H1 (cell line): ENCODE measurements at regions not wholly inside any gene's neighbourhood (a gene's known extent, or its start where the extent isn't known, plus 50 kb on each side); places are given as distances from the start of the nearest gene placed in this dataset.
"Not testable (repeated sequence)": the region's sequence is repeated elsewhere in the genome, so short reads cannot be mapped to it uniquely, and the experiment has no call there.

Source experiments
- CTCF ChIA-PET: fragments of 300-600 bp; sonication (Branson Sonifier 250); formaldehyde crosslinking; loops from one replicate; lab custom pipeline; 2021; ENCODE audit not compliant: partially characterized antibody; lab: Charles Lee
- POLR2A ChIA-PET: fragments of 300-600 bp; sonication (Branson Sonifier 250); formaldehyde crosslinking; loops from one replicate; lab custom pipeline; 2021; ENCODE audit warnings: inconsistent platforms; ENCODE audit not compliant: partially characterized antibody; lab: Charles Lee
- DNase-seq, 2 experiments: peaks; one replicate each; pipeline versions ENCODE4 v3.0.0 to v3.0.0-alpha.2; 2010 to 2022; ENCODE audit warnings: low spot score in 2 of 2, low read depth in 1 of 2, mixed read lengths in 1 of 2
- FAIRE-seq: peaks from 2 replicates; lab custom pipeline; 2011; peaks lifted over from hg19 to GRCh38; lab: Jason Lieb, UNC
- H2AFZ ChIP-seq: 2 replicates; pipeline ENCODE4 v1.8.1; 2012; ENCODE audit warnings: low read length, inconsistent platforms
- H2AK5ac ChIP-seq: 2 replicates; pipeline ENCODE4 v1.6.1; 2013; ENCODE audit warnings: low read depth, low read length
- H2BK120ac ChIP-seq: replicated peaks from 2 replicates; pipeline ENCODE3; 2013; ENCODE audit warnings: low read depth, low read length, inconsistent platforms
- H2BK12ac ChIP-seq: 2 replicates; pipeline ENCODE4 v1.6.1; 2013; ENCODE audit warnings: low read depth, low read length
- H2BK15ac ChIP-seq: 2 replicates; pipeline ENCODE4 v1.6.1; 2013; ENCODE audit warnings: low read length
- H2BK20ac ChIP-seq: 2 replicates; pipeline ENCODE4 v1.6.1; 2013; ENCODE audit warnings: low read length
- H2BK5ac ChIP-seq: 2 replicates; pipeline ENCODE4 v1.6.1; 2013; ENCODE audit warnings: low read depth, low read length
- H3K14ac ChIP-seq: 2 replicates; pipeline ENCODE4 v1.6.1; 2013; ENCODE audit warnings: inconsistent platforms; ENCODE audit not compliant: insufficient read length
- H3K18ac ChIP-seq: 2 replicates; pipeline ENCODE4 v1.6.1; 2013; ENCODE audit warnings: low read length; ENCODE audit errors: extremely low read depth
- H3K23ac ChIP-seq: 2 replicates; pipeline ENCODE4 v1.6.1; 2013; ENCODE audit warnings: inconsistent platforms; ENCODE audit not compliant: insufficient read length
- H3K23me2 ChIP-seq: 2 replicates; pipeline ENCODE4 v1.6.1; 2013; ENCODE audit warnings: low read depth, low read length
- H3K27ac ChIP-seq: 2 replicates; pipeline ENCODE4 v1.6.1; 2011; ENCODE audit warnings: low read depth, low read length, inconsistent platforms
- H3K27me3 ChIP-seq, 4 experiments: replicated peaks in 1 of 4; 1 replicate in 1 of 4; 2 replicates in 3 of 4; pipeline versions ENCODE4 v1.6.1 to v1.8.1; 2011 to 2013; ENCODE audit warnings: low read length in 3 of 4, mild to moderate bottlenecking in 3 of 4, inconsistent platforms in 2 of 4, mixed read lengths in 2 of 4, moderate library complexity in 1 of 4; ENCODE audit not compliant: control insufficient read depth in 3 of 4, insufficient read depth in 3 of 4; ENCODE audit errors: extremely low read depth in 1 of 4
- H3K36me3 ChIP-seq, 4 experiments: 2 replicates each; pipeline versions ENCODE4 v1.6.1 to v1.8.1; 2011 to 2013; ENCODE audit warnings: mild to moderate bottlenecking in 4 of 4, low read length in 3 of 4, moderate library complexity in 2 of 4, control low read depth in 1 of 4, inconsistent platforms in 1 of 4; ENCODE audit not compliant: insufficient read depth in 4 of 4, control insufficient read depth in 2 of 4
- H3K4ac ChIP-seq: replicated peaks from 2 replicates; pipeline ENCODE3; 2013; ENCODE audit warnings: low read length, low read depth, mixed read lengths, inconsistent platforms; ENCODE audit not compliant: insufficient read length
- H3K4me1 ChIP-seq, 4 experiments: replicated peaks in 1 of 4; 1 replicate in 1 of 4; 2 replicates in 3 of 4; pipeline versions ENCODE4 v1.6.1 to v1.8.1; 2011 to 2013; ENCODE audit warnings: low read length in 3 of 4, inconsistent platforms in 2 of 4, mixed read lengths in 1 of 4; ENCODE audit not compliant: insufficient read depth in 4 of 4, control insufficient read depth in 3 of 4
- H3K4me2 ChIP-seq, 2 experiments: 2 replicates each; pipeline versions ENCODE4 v1.6.1 to v1.8.1; 2011 to 2013; ENCODE audit warnings: low read depth in 2 of 2, low read length in 2 of 2, control low read depth in 1 of 2, inconsistent platforms in 1 of 2, mild to moderate bottlenecking in 1 of 2; ENCODE audit not compliant: insufficient read depth in 1 of 2
- H3K4me3 ChIP-seq, 4 experiments: fragments of 200-600, 300-600 bp in 1 of 4; sonication (generic), shearing (Covaris generic), sonication (Bioruptor Twin) in 1 of 4; 2 replicates each; pipeline versions ENCODE4 v1.5.1 to v1.8.1; 2011 to 2016; ENCODE audit warnings: low read length in 4 of 4, low read depth in 3 of 4, control low read depth in 2 of 4, inconsistent platforms in 2 of 4, mild to moderate bottlenecking in 2 of 4, mixed read lengths in 1 of 4, moderate library complexity in 1 of 4; ENCODE audit not compliant: insufficient read depth in 2 of 4; ENCODE audit errors: extremely low read depth in 1 of 4
- H3K56ac ChIP-seq: replicated peaks from 2 replicates; pipeline ENCODE3; 2013; ENCODE audit warnings: low read depth, mild to moderate bottlenecking, mixed read lengths, low read length, inconsistent platforms; ENCODE audit not compliant: insufficient read length
- H3K79me1 ChIP-seq: 2 replicates; pipeline ENCODE4 v1.6.1; 2013; ENCODE audit warnings: low read depth, low read length, control low read depth
- H3K79me2 ChIP-seq, 2 experiments: 2 replicates each; pipeline versions ENCODE4 v1.6.1 to v1.8.1; 2012 to 2013; ENCODE audit warnings: low read length in 2 of 2, mild to moderate bottlenecking in 2 of 2, inconsistent platforms in 1 of 2; ENCODE audit not compliant: insufficient read depth in 2 of 2, control insufficient read depth in 1 of 2
- H3K9ac ChIP-seq, 4 experiments: replicated peaks in 1 of 4; 1 replicate in 1 of 4; 2 replicates in 3 of 4; pipeline versions ENCODE4 v1.6.1 to v1.8.1; 2011 to 2013; ENCODE audit warnings: low read depth in 3 of 4, low read length in 3 of 4, control low read depth in 2 of 4, mild to moderate bottlenecking in 2 of 4, moderate library complexity in 2 of 4, inconsistent platforms in 1 of 4; ENCODE audit errors: extremely low read depth in 1 of 4
- H3K9me3 ChIP-seq, 2 experiments: 2 replicates each; pipeline versions ENCODE4 v1.6.1 to v1.8.1; 2012 to 2013; ENCODE audit warnings: mild to moderate bottlenecking in 2 of 2, moderate library complexity in 2 of 2, control low read depth in 1 of 2, inconsistent platforms in 1 of 2, low read depth in 1 of 2, low read length in 1 of 2, mixed read lengths in 1 of 2; ENCODE audit not compliant: insufficient read depth in 2 of 2
- H4K20me1 ChIP-seq, 2 experiments: replicated peaks in 1 of 2; 2 replicates each; pipeline versions ENCODE3 to v1.8.1; 2011 to 2013; ENCODE audit warnings: inconsistent platforms in 2 of 2, low read length in 2 of 2, mild to moderate bottlenecking in 1 of 2; ENCODE audit not compliant: insufficient read depth in 2 of 2, control insufficient read depth in 1 of 2
- H4K5ac ChIP-seq: 2 replicates; pipeline ENCODE4 v1.6.1; 2013; ENCODE audit warnings: low read length, low read depth, mixed read lengths, inconsistent platforms; ENCODE audit not compliant: insufficient read length
- H4K8ac ChIP-seq: 2 replicates; pipeline ENCODE4 v1.8.0; 2013; ENCODE audit warnings: mild to moderate bottlenecking, moderate library complexity, low read length, inconsistent platforms; ENCODE audit not compliant: insufficient read depth; ENCODE audit errors: extremely low read depth
- H4K91ac ChIP-seq: replicated peaks from 2 replicates; pipeline ENCODE3; 2013; ENCODE audit warnings: low read length, mixed read lengths, inconsistent platforms; ENCODE audit not compliant: insufficient read length
- WGBS, 2 experiments: shearing (Covaris generic) in 1 of 2; methylation state at CpG; one replicate each; pipeline versions ENCODE4 v1.1.6 to v1.1.7; 2013 to 2015; ENCODE audit warnings: low lambda C conversion rate in 2 of 2, mixed read lengths in 2 of 2, inconsistent platforms in 1 of 2, low coverage in 1 of 2, missing lambda C conversion rate in 1 of 2; ENCODE audit not compliant: insufficient replicate concordance in 2 of 2, insufficient coverage in 1 of 2, insufficient read length in 1 of 2; ENCODE audit errors: extremely low coverage in 1 of 2, missing lambda C conversion rate in 1 of 2; 5-methylcytosine and 5-hydroxymethylcytosine counted together

DNA sequence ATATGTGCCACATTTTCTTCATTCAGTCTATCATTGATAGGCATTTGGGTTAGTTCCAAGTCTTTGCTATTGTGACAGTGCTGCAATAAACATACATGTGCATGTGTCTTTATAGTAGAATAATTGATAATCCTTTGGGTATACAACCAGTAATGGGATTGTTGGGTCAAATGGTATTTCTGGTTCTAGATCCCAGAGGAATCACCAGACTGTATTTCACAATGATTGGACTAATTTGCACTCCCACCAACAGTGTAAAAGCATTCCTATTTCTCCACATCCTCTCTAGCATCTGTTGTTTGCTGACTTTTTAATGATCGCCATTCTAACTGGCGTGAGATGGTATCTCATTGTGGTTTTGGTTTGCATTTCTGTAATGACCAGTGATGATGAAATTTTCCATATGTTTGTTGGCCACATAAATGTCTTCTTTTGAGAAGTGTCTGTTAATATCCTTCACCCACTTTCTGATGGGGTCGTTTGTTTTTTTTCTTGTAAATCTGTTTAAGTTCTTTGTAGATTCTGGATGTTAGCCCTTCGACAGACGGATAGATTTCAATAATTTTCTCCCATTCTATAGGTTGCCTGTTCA, 801.3 kb upstream of the ADAMTS5 start:
- H3K4me2 ChIP-seq, H3K4me1 ChIP-seq, H2BK5ac ChIP-seq, H3K27me3 ChIP-seq, H2BK15ac ChIP-seq, H3K56ac ChIP-seq, H2BK12ac ChIP-seq, H3K79me2 ChIP-seq, H3K14ac ChIP-seq, H3K23me2 ChIP-seq, H3K9me3 ChIP-seq, H4K5ac ChIP-seq, H4K20me1 ChIP-seq, H3K79me1 ChIP-seq, H3K27ac ChIP-seq, DNase-seq, POLR2A ChIA-PET, FAIRE-seq, H4K8ac ChIP-seq, H2BK120ac ChIP-seq, CTCF ChIA-PET, H3K4me3 ChIP-seq, H4K91ac ChIP-seq, H2AFZ ChIP-seq, H3K9ac ChIP-seq, H3K4ac ChIP-seq, H2AK5ac ChIP-seq, H2BK20ac ChIP-seq, H3K36me3 ChIP-seq, H3K18ac ChIP-seq, H3K23ac ChIP-seq: not testable (repeated sequence)
- WGBS, 2 experiments = 100% methylated on average over 5 of the region's 5 CpGs; no CpG with 5 or more reads in 1 of the 2 experiments
